GM12865 (cell line): ENCODE measurements at regions not wholly inside any gene's neighbourhood (a gene's known extent, or its start where the extent isn't known, plus 50 kb on each side); places are given as distances from the start of the nearest gene placed in this dataset.

Experiments used
- DNase-seq: peaks from one replicate; pipeline ENCODE4 v3.0.0; 2010; ENCODE audit warnings: low read depth
- H3K4me3 ChIP-seq: 2 replicates; pipeline ENCODE4 v1.5.1; 2011; ENCODE audit warnings: mild to moderate bottlenecking, low read depth, low read length, control low read depth
- CTCF ChIP-seq: IDR thresholded peaks from 2 replicates; pipeline ENCODE4 v1.5.1; 2011; ENCODE audit warnings: low read length, control low read depth, low read depth, inconsistent platforms; ENCODE audit not compliant: insufficient read depth; ENCODE audit errors: missing control alignments

GRCh38 chr6:157767775-157768156 is 55.3 kb upstream of the SNX9 start:
- no peak for TF ChIP-seq CTCF
- no peak overlapping the region for H3K4me3 ChIP-seq
- DNase-seq = no peak

- peak; percentile 64 for DNase-seq
- no peak overlapping the region for H3K4me3 ChIP-seq
- TF ChIP-seq CTCF = no peak
Observed at GRCh38 chr6:157768304-157768703, 54.7 kb upstream of the SNX9 start.

GRCh38 chr6:157768863-157769551 is 54.0 kb upstream of the SNX9 start:
- peak; percentile 11 for DNase-seq
- no peak overlapping the region for H3K4me3 ChIP-seq
- TF ChIP-seq CTCF = no peak

- TF ChIP-seq CTCF = no peak
- H3K4me3 ChIP-seq = no peak overlapping the region
- no peak for DNase-seq
Observed at GRCh38 chr6:157769776-157770426, 53.1 kb upstream of the SNX9 start.

- TF ChIP-seq CTCF = no peak
- H3K4me3 ChIP-seq = no peak overlapping the region
- DNase-seq = no peak
Observed at GRCh38 chr6:157770946-157771345, 52.1 kb upstream of the SNX9 start.

GRCh38 chr6:157772820-157773219 is 50.2 kb upstream of the SNX9 start:
- TF ChIP-seq CTCF = no peak
- no peak for DNase-seq
- H3K4me3 ChIP-seq = no peak overlapping the region
